GM21619 (cell line): ENCODE measurements at regions not wholly inside any gene's neighbourhood (a gene's known extent, or its start where the extent isn't known, plus 50 kb on each side); places are given as distances from the start of the nearest gene placed in this dataset.
"Not testable (repeated sequence)": the region's sequence is repeated elsewhere in the genome, so short reads cannot be mapped to it uniquely, and the experiment has no call there.

Experiments used
- ATAC-seq: cut with Tn5 transposase; IDR thresholded peaks from one replicate; pipeline ENCODE4 v1.9.1; 2021; ENCODE audit not compliant: unreplicated experiment

GRCh38 chr12:74319886-74320285 is 217.7 kb upstream of the ATXN7L3B start:
- ATAC-seq = no peak

- no peak for ATAC-seq
These were observed 216.3 kb upstream of the ATXN7L3B start for GRCh38 chr12:74321381-74321780.

GRCh38 chr12:74322792-74323191 is 214.8 kb upstream of the ATXN7L3B start:
- no peak for ATAC-seq

GRCh38 chr12:74328623-74329022 is 209.0 kb upstream of the ATXN7L3B start:
- no peak for ATAC-seq

- no peak for ATAC-seq
These were observed 202.9 kb upstream of the ATXN7L3B start for GRCh38 chr12:74334780-74335179.

- no peak for ATAC-seq
These were observed 199.7 kb upstream of the ATXN7L3B start for GRCh38 chr12:74337951-74338350.

- ATAC-seq = no peak
These were observed 198.4 kb upstream of the ATXN7L3B start for GRCh38 chr12:74339211-74339610.

- ATAC-seq = no peak
These were observed 187.7 kb upstream of the ATXN7L3B start for GRCh38 chr12:74349925-74350324.

GRCh38 chr12:74365178-74365964 is 172.3 kb upstream of the ATXN7L3B start:
- ATAC-seq = peak; percentile 79

GRCh38 chr12:74370608-74371216 is 166.9 kb upstream of the ATXN7L3B start:
- no peak for ATAC-seq

GRCh38 chr12:74379114-74379513 is 158.5 kb upstream of the ATXN7L3B start:
- ATAC-seq = no peak

GRCh38 chr12:74381958-74382357 is 155.7 kb upstream of the ATXN7L3B start:
- no peak for ATAC-seq

- no peak for ATAC-seq
These were observed 154.7 kb upstream of the ATXN7L3B start for GRCh38 chr12:74382983-74383382.

GRCh38 chr12:74391283-74391682 is 146.4 kb upstream of the ATXN7L3B start:
- ATAC-seq = no peak

GRCh38 chr12:74393272-74393671 is 144.4 kb upstream of the ATXN7L3B start:
- no peak for ATAC-seq

- ATAC-seq = no peak
These were observed 143.0 kb upstream of the ATXN7L3B start for GRCh38 chr12:74394647-74395046.

- ATAC-seq = no peak
These were observed 136.6 kb upstream of the ATXN7L3B start for GRCh38 chr12:74401035-74401434.

GRCh38 chr12:74401966-74402365 is 135.7 kb upstream of the ATXN7L3B start:
- ATAC-seq = no peak

- not testable (repeated sequence) for ATAC-seq
These were observed 134.5 kb upstream of the ATXN7L3B start for GRCh38 chr12:74403221-74403470.

GRCh38 chr12:74408601-74409166 is 129.0 kb upstream of the ATXN7L3B start:
- ATAC-seq = no peak

- no peak for ATAC-seq
These were observed 124.9 kb upstream of the ATXN7L3B start for GRCh38 chr12:74412606-74413230.

GRCh38 chr12:74415633-74416032 is 122.0 kb upstream of the ATXN7L3B start:
- ATAC-seq = peak; percentile 75
